HuH-7 (cell line): ENCODE measurements at regions not wholly inside any gene's neighbourhood (a gene's known extent, or its start where the extent isn't known, plus 50 kb on each side); places are given as distances from the start of the nearest gene placed in this dataset.

Experiments used
- DNase-seq: peaks from one replicate; pipeline ENCODE4 v3.0.0; 2011; ENCODE audit warnings: low spot score

DNA sequence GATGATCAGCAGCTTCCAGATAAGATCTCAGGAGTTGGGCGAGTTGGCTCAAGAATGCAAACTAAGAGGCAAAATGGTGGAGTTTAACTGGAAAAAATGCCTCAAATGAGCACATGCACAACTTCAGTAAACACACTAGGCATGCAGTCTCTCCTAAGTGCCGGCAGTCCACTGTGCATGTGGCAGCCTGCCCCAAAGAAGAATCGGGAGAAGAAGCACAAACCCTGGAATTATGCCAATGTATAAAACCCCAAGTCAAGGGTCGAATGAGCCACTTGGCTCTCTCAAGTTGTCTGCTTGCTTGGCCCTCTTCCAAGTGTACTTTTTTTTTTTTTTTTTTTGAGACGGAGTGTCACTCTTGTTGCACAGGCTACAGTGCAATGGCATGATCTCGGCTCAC lies 53.3 kb upstream of the SLITRK1 start:
- no peak for DNase-seq
